ENCODE measurements at regions not wholly inside any gene's neighbourhood (a gene's known extent, or its start where the extent isn't known, plus 50 kb on each side); places are given as distances from the start of the nearest gene placed in this dataset.

DNA sequence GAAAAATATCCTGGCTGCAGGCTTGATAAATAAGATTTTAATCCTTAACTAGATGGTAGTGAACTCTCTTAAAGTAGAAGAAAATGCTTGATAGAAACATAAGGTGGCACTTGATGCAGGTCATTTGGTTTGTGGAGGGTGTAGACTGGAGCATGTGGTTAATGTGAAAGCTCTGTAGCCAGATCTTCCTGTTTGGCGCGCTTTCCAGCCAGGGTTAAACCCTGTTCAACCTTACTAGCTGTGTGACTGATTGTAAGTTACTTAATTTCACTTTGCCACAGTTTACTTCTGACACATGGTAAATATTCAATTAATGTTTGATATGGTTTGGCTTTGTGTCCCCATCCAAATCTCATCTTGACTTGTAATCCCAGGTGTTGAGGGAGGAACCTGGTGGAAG is 394.0 kb downstream of the REEP3 start:
- Histone ChIP-seq H3K36me3 (ENCODE audit: control insufficient read depth, insufficient read depth, low read length) (no peaks in the 10 kb centered on the region), H3K27me3 (ENCODE audit: control insufficient read depth, insufficient read depth, low read length) (no peaks in the 10 kb centered on the region), H3K4me3 (ENCODE audit: low read depth, low read length) (no peak overlapping the region)
- DNase-seq (ENCODE audit: low read depth): no peak
- TF ChIP-seq CTCF (IDR thresholded peaks at IDR 0.05; ENCODE audit: insufficient read depth, low read length, severe bottlenecking): no peak
- FAIRE-seq: no peak

DNA sequence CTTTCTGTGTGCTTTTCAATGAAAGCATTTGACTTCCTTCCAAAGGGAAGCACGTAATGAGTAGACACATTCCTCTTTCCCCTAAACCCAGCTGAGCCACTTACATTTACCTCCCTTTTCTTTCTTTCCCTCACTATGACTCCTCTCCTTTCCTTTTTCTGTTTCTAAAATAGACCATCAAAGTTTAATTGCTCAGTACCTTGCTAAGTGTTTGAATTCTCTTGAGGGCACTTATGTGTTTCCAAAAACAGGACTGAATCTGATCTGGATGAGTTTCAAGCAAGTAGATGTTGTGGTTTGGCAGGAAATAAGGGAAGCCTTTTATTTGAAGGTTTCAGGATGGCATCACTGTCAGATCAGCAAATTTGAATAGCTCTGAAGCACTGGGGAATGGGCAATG is 396.2 kb downstream of the REEP3 start:
- DNase-seq (ENCODE audit: low read depth): no peak
- Histone ChIP-seq H3K4me3 (ENCODE audit: low read depth, low read length) (no peak overlapping the region), H3K27me3 (ENCODE audit: control insufficient read depth, insufficient read depth, low read length) (no peaks in the 10 kb centered on the region), H3K36me3 (ENCODE audit: control insufficient read depth, insufficient read depth, low read length) (no peaks in the 10 kb centered on the region)
- TF ChIP-seq CTCF (IDR thresholded peaks at IDR 0.05; ENCODE audit: insufficient read depth, low read length, severe bottlenecking): no peak
- no peak for FAIRE-seq

DNA sequence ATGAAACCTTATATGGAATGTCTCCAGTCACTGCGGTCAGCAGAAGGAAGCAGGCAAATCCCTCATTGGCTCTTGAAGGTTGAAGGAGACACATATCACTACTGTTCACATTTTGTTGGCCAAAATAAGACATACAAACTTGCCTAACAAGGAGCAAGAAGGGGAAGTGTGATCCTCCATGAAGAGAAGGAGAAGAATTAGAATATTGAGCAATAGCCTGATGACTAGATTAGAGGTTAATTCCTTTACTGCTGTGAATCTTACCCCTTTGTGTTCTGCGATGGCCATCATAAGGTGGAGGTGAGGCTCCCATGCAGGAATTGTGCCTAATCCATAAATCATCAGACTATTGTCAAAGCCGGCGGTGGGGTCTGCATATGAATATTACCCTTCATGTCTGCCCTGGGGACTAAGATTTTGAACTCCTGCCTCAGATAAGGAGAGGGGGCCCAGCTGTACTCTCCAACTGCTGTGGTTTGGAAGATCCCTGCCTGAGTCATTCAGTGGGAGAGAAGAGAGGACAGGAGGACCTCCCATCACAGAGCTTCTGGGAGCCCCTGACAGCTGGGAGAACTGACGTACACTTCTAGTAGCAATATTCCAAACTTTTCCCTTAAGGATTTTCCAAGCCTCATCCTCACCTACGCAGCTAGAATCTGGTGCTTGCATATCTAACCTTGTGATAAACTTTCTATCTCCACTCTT is 398.5 kb downstream of the REEP3 start:
- FAIRE-seq (no peak), DNase-seq (ENCODE audit: low read depth) (no peak)
- no peaks in the 10 kb centered on the region for H3K36me3 ChIP-seq (ENCODE audit: control insufficient read depth, insufficient read depth, low read length)
- H3K4me3 ChIP-seq (ENCODE audit: low read depth, low read length): no peak overlapping the region
- no peaks in the 10 kb centered on the region for H3K27me3 ChIP-seq (ENCODE audit: control insufficient read depth, insufficient read depth, low read length)
- no peak for TF ChIP-seq CTCF (IDR thresholded peaks at IDR 0.05; ENCODE audit: insufficient read depth, low read length, severe bottlenecking)

GRCh38 chr10:63920926-63921325 is 399.7 kb downstream of the REEP3 start:
- FAIRE-seq (no peak), DNase-seq (ENCODE audit: low read depth) (no peak)
- TF ChIP-seq CTCF (IDR thresholded peaks at IDR 0.05; ENCODE audit: insufficient read depth, low read length, severe bottlenecking): no peak
- H3K27me3 ChIP-seq (ENCODE audit: control insufficient read depth, insufficient read depth, low read length): no peaks in the 10 kb centered on the region
- no peaks in the 10 kb centered on the region for H3K36me3 ChIP-seq (ENCODE audit: control insufficient read depth, insufficient read depth, low read length)
- H3K4me3 ChIP-seq (ENCODE audit: low read depth, low read length): no peak overlapping the region

GRCh38 chr10:63921908-63922467 is 400.8 kb downstream of the REEP3 start:
- Histone ChIP-seq H3K27me3 (ENCODE audit: control insufficient read depth, insufficient read depth, low read length) (no peaks in the 10 kb centered on the region), H3K4me3 (ENCODE audit: low read depth, low read length) (no peak overlapping the region), H3K36me3 (ENCODE audit: control insufficient read depth, insufficient read depth, low read length) (no peaks in the 10 kb centered on the region)
- no peak for TF ChIP-seq CTCF (IDR thresholded peaks at IDR 0.05; ENCODE audit: insufficient read depth, low read length, severe bottlenecking)
- FAIRE-seq (no peak), DNase-seq (ENCODE audit: low read depth) (no peak)

Data from bronchial epithelial cell (primary cell).